ENCODE measurements at regions not wholly inside any gene's neighbourhood (a gene's known extent, or its start where the extent isn't known, plus 50 kb on each side); places are given as distances from the start of the nearest gene placed in this dataset.
"Not testable (repeated sequence)": the region's sequence is repeated elsewhere in the genome, so short reads cannot be mapped to it uniquely, and the experiment has no call there.

- DNase-seq (ENCODE audit: low read depth): no peak
Measured at GRCh38 chr5:155753943-155754581, 572.9 kb upstream of the SGCD start.

GRCh38 chr5:155759252-155759651 lies 567.7 kb upstream of the SGCD start:
- no peak for DNase-seq (ENCODE audit: low read depth)

GRCh38 chr5:155759984-155760383 lies 567.0 kb upstream of the SGCD start:
- DNase-seq (ENCODE audit: low read depth): no peak

GRCh38 chr5:155761502-155761901 lies 565.5 kb upstream of the SGCD start:
- DNase-seq (ENCODE audit: low read depth): no peak

- DNase-seq (ENCODE audit: low read depth): no peak
Measured at GRCh38 chr5:155765715-155766114, 561.2 kb upstream of the SGCD start.

- no peak for DNase-seq (ENCODE audit: low read depth)
Measured at GRCh38 chr5:155767470-155767869, 559.5 kb upstream of the SGCD start.

GRCh38 chr5:155768332-155768731 lies 558.6 kb upstream of the SGCD start:
- no peak for DNase-seq (ENCODE audit: low read depth)

- DNase-seq (ENCODE audit: low read depth): no peak
Measured at GRCh38 chr5:155772009-155772662, 554.8 kb upstream of the SGCD start.

- DNase-seq (ENCODE audit: low read depth): peak; percentile 5
Measured at GRCh38 chr5:155773680-155774079, 553.3 kb upstream of the SGCD start.

GRCh38 chr5:155780260-155780659 lies 546.7 kb upstream of the SGCD start:
- DNase-seq (ENCODE audit: low read depth): no peak

GRCh38 chr5:155783246-155783645 lies 543.7 kb upstream of the SGCD start:
- no peak for DNase-seq (ENCODE audit: low read depth)

GRCh38 chr5:155783791-155784190 lies 543.2 kb upstream of the SGCD start:
- no peak for DNase-seq (ENCODE audit: low read depth)

- no peak for DNase-seq (ENCODE audit: low read depth)
Measured at GRCh38 chr5:155786108-155786507, 540.9 kb upstream of the SGCD start.

GRCh38 chr5:155792873-155793272 lies 534.1 kb upstream of the SGCD start:
- DNase-seq (ENCODE audit: low read depth): no peak

GRCh38 chr5:155794795-155795194 lies 532.2 kb upstream of the SGCD start:
- DNase-seq (ENCODE audit: low read depth): no peak

- no peak for DNase-seq (ENCODE audit: low read depth)
Measured at GRCh38 chr5:155799308-155799707, 527.7 kb upstream of the SGCD start.

GRCh38 chr5:155807884-155808576 lies 518.9 kb upstream of the SGCD start:
- no peak for DNase-seq (ENCODE audit: low read depth)

GRCh38 chr5:155815248-155815647 lies 511.7 kb upstream of the SGCD start:
- DNase-seq (ENCODE audit: low read depth): no peak

GRCh38 chr5:155822177-155822576 lies 504.8 kb upstream of the SGCD start:
- DNase-seq (ENCODE audit: low read depth): no peak

GRCh38 chr5:155826611-155827507 lies 500.1 kb upstream of the SGCD start:
- no peak for DNase-seq (ENCODE audit: low read depth)

GRCh38 chr5:155827508-155827815 lies 499.5 kb upstream of the SGCD start:
- not testable (repeated sequence) for DNase-seq (ENCODE audit: low read depth)

- no peak for DNase-seq (ENCODE audit: low read depth)
Measured at GRCh38 chr5:155827949-155828348, 499.0 kb upstream of the SGCD start.
